ENCODE measurements at regions not wholly inside any gene's neighbourhood (a gene's known extent, or its start where the extent isn't known, plus 50 kb on each side); places are given as distances from the start of the nearest gene placed in this dataset.

- TF ChIP-seq, protein P1, sequence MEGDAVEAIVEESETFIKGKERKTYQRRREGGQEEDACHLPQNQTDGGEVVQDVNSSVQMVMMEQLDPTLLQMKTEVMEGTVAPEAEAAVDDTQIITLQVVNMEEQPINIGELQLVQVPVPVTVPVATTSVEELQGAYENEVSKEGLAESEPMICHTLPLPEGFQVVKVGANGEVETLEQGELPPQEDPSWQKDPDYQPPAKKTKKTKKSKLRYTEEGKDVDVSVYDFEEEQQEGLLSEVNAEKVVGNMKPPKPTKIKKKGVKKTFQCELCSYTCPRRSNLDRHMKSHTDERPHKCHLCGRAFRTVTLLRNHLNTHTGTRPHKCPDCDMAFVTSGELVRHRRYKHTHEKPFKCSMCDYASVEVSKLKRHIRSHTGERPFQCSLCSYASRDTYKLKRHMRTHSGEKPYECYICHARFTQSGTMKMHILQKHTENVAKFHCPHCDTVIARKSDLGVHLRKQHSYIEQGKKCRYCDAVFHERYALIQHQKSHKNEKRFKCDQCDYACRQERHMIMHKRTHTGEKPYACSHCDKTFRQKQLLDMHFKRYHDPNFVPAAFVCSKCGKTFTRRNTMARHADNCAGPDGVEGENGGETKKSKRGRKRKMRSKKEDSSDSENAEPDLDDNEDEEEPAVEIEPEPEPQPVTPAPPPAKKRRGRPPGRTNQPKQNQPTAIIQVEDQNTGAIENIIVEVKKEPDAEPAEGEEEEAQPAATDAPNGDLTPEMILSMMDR (IDR thresholded peaks at IDR 0.05): no peak
- TF ChIP-seq POLR2A (IDR thresholded peaks at IDR 0.05): no peak
Measured at GRCh38 chr17:54117452-54117851, 294.7 kb downstream of the KIF2B start.

Measured in lower leg skin (tissue), 3 donors.